ENCODE measurements at regions not wholly inside any gene's neighbourhood (a gene's known extent, or its start where the extent isn't known, plus 50 kb on each side); places are given as distances from the start of the nearest gene placed in this dataset.
"Not testable (repeated sequence)": the region's sequence is repeated elsewhere in the genome, so short reads cannot be mapped to it uniquely, and the experiment has no call there.

DNA sequence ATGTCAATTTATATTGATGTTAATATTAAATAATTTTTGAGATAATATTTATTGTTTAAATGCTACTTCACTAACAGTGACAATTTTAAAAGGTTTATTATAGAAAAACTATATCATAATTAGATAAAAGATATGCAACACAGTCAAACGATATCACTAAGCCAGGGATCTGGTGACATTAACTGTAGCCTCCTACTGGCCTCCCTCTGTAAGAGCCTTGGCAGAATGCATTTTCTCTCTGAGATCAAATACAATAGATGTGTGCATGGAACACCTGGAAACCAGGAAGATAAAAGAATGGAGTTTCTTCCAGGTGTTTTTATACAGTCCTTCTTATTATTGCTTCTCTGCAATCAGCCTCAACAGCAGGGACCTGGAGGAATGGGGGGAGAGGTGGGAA, 1762.1 kb downstream of the BRINP3 start:
- no peak overlapping the region for H3K9ac ChIP-seq (ENCODE audit: low read depth, low read length)
- no peaks in the 10 kb centered on the region for H3K27me3 ChIP-seq (ENCODE audit: control insufficient read depth, insufficient read depth, low read length)
- H3K4me1 ChIP-seq (ENCODE audit: control insufficient read depth, insufficient read depth, low read length): no peaks in the 10 kb centered on the region
- H3K9me3 ChIP-seq (replicated peaks; ENCODE audit: low read length): peaks cover 3% of the 10 kb centered on the region
- no peak overlapping the region for H3K4me2 ChIP-seq (ENCODE audit: low read length)
- no peaks in the 10 kb centered on the region for H3K36me3 ChIP-seq (ENCODE audit: insufficient read depth, low read length)
- no peak overlapping the region for H3K4me3 ChIP-seq (ENCODE audit: low read length)

- no peaks in the 10 kb centered on the region for H3K27me3 ChIP-seq (ENCODE audit: control insufficient read depth, insufficient read depth, low read length)
- H3K36me3 ChIP-seq (ENCODE audit: insufficient read depth, low read length): no peaks in the 10 kb centered on the region
- H3K9ac ChIP-seq (ENCODE audit: low read depth, low read length): no peak overlapping the region
- no peaks in the 10 kb centered on the region for H3K9me3 ChIP-seq (replicated peaks; ENCODE audit: low read length)
- H3K4me2 ChIP-seq (ENCODE audit: low read length): no peak overlapping the region
- H3K4me3 ChIP-seq (ENCODE audit: low read length): no peak overlapping the region
- no peaks in the 10 kb centered on the region for H3K4me1 ChIP-seq (ENCODE audit: control insufficient read depth, insufficient read depth, low read length)
These were observed 1757.9 kb downstream of the BRINP3 start for GRCh38 chr1:188719735-188720134.

DNA sequence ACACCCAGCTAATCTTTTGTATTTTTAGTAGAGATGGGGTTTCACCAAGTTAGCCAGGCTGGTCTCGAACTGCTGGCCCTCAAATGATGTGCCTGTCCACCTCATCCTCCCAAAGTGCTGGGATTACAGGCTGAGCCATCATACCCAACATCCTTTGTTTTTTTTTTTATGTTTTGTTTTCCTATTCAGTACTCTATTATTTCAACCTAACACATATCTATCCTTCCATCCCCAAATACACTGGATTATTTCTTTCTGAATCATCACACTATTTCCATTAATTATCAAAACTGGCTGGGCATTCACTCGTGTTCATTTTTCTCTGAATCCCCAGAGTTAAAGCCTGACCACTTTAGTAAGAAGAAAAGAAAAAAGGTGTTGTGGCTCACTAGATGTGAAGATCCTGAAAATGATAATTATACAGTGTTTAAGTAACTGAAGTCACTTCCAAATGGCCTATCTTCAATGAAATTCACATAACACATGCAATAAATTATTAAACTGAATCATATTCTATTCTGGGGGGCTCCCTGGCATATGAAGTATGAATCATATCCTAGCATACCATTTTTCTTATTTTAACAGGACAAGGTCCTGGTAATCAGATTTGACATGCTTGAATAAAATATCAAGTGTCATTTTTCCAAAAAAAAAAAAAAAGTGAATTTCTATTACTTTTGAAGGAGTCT, 1754.2 kb downstream of the BRINP3 start:
- no peak overlapping the region for H3K4me2 ChIP-seq (ENCODE audit: low read length)
- H3K9ac ChIP-seq (ENCODE audit: low read depth, low read length): no peak overlapping the region
- H3K9me3 ChIP-seq (replicated peaks; ENCODE audit: low read length): no peaks in the 10 kb centered on the region
- no peak overlapping the region for H3K4me3 ChIP-seq (ENCODE audit: low read length)
- H3K27me3 ChIP-seq (ENCODE audit: control insufficient read depth, insufficient read depth, low read length): no peaks in the 10 kb centered on the region
- no peaks in the 10 kb centered on the region for H3K4me1 ChIP-seq (ENCODE audit: control insufficient read depth, insufficient read depth, low read length)
- no peaks in the 10 kb centered on the region for H3K36me3 ChIP-seq (ENCODE audit: insufficient read depth, low read length)

DNA sequence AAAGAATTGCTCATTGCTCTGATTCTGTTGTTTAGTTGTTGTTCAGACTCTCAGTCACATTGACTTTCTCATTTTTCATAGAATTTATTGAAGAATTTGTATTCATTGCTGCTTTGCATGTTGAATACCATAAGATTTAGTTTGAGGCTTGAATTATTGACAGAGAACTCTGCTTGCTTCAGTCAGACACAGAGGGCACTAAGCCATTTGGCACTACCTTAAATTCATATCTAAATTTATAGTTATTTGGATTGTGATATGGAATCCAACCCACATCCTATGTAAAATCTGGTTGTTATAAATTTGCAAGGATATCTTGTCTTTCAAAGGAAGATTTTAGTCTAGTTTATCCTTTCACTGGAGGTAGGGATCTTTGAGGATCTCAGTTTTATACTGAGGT, 1748.6 kb downstream of the BRINP3 start:
- no peaks in the 10 kb centered on the region for H3K27me3 ChIP-seq (ENCODE audit: control insufficient read depth, insufficient read depth, low read length)

DNA sequence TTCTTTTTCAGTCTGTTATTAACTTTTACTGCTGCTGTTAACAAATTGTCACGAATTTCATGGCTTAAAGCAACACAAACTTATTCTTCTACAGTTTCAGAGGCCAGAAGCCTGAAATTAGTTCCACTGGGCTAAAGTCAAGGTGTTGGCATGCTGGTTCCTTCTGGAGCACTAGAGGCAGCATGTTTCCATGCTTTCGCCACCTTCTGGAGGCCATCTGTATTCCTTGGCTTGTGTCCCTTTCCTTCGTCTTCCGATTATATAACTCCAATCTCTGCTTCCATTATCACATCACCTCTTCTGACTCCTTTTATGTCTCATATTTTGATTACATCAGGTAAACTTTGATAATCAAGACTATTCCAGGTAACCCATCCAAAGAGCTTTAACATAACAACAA, 1742.1 kb downstream of the BRINP3 start:
- H3K4me1 ChIP-seq (ENCODE audit: control insufficient read depth, insufficient read depth, low read length): no peaks in the 10 kb centered on the region
- H3K27me3 ChIP-seq (ENCODE audit: control insufficient read depth, insufficient read depth, low read length): no peaks in the 10 kb centered on the region
- no peaks in the 10 kb centered on the region for H3K36me3 ChIP-seq (ENCODE audit: insufficient read depth, low read length)
- H3K9me3 ChIP-seq (replicated peaks; ENCODE audit: low read length): no peaks in the 10 kb centered on the region
- no peak overlapping the region for H3K9ac ChIP-seq (ENCODE audit: low read depth, low read length)
- H3K4me2 ChIP-seq (ENCODE audit: low read length): no peak overlapping the region
- no peak overlapping the region for H3K4me3 ChIP-seq (ENCODE audit: low read length)

More for the DNA sequence above, 1748.6 kb downstream of the BRINP3 start:
- H3K9ac ChIP-seq (ENCODE audit: low read depth, low read length): no peak overlapping the region
- H3K4me2 ChIP-seq (ENCODE audit: low read length): no peak overlapping the region
- H3K4me1 ChIP-seq (ENCODE audit: control insufficient read depth, insufficient read depth, low read length): no peaks in the 10 kb centered on the region
- no peaks in the 10 kb centered on the region for H3K9me3 ChIP-seq (replicated peaks; ENCODE audit: low read length)
- no peaks in the 10 kb centered on the region for H3K36me3 ChIP-seq (ENCODE audit: insufficient read depth, low read length)
- H3K4me3 ChIP-seq (ENCODE audit: low read length): no peak overlapping the region

GRCh38 chr1:188749275-188749674, 1728.4 kb downstream of the BRINP3 start:
- H3K4me2 ChIP-seq (ENCODE audit: low read length); H3K9ac ChIP-seq (ENCODE audit: low read depth, low read length); H3K27me3 ChIP-seq (ENCODE audit: control insufficient read depth, insufficient read depth, low read length); H3K9me3 ChIP-seq (replicated peaks; ENCODE audit: low read length); H3K36me3 ChIP-seq (ENCODE audit: insufficient read depth, low read length); H3K4me3 ChIP-seq (ENCODE audit: low read length); H3K4me1 ChIP-seq (ENCODE audit: control insufficient read depth, insufficient read depth, low read length): not testable (repeated sequence)

GRCh38 chr1:188752027-188752426, 1725.6 kb downstream of the BRINP3 start:
- not testable (repeated sequence) for H3K9me3 ChIP-seq (replicated peaks; ENCODE audit: low read length); H3K4me1 ChIP-seq (ENCODE audit: control insufficient read depth, insufficient read depth, low read length); H3K27me3 ChIP-seq (ENCODE audit: control insufficient read depth, insufficient read depth, low read length); H3K4me3 ChIP-seq (ENCODE audit: low read length); H3K4me2 ChIP-seq (ENCODE audit: low read length); H3K9ac ChIP-seq (ENCODE audit: low read depth, low read length); H3K36me3 ChIP-seq (ENCODE audit: insufficient read depth, low read length)

GRCh38 chr1:188757747-188758146, 1719.9 kb downstream of the BRINP3 start:
- not testable (repeated sequence) for H3K4me3 ChIP-seq (ENCODE audit: low read length); H3K36me3 ChIP-seq (ENCODE audit: insufficient read depth, low read length); H3K4me2 ChIP-seq (ENCODE audit: low read length); H3K4me1 ChIP-seq (ENCODE audit: control insufficient read depth, insufficient read depth, low read length); H3K9me3 ChIP-seq (replicated peaks; ENCODE audit: low read length); H3K27me3 ChIP-seq (ENCODE audit: control insufficient read depth, insufficient read depth, low read length); H3K9ac ChIP-seq (ENCODE audit: low read depth, low read length)

DNA sequence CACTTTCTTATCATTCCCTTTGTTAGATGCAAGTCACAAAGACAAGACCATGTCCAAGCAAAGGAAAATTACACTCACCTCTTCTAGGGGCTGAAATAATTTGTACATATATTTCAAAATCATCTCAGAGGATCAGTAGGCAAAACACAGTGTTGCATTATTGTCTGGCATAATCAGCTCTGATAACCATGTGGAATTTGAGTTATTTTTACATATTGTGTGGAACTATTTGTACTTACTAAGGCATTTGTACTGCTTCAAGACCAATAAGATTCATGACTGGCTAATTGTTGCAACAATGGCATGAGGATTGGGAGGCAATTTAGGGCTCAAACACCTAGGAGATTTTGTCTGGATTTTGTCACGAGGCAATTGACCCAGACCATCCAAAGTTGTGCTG, 1716.4 kb downstream of the BRINP3 start:
- no peaks in the 10 kb centered on the region for H3K4me1 ChIP-seq (ENCODE audit: control insufficient read depth, insufficient read depth, low read length)
- peaks cover 3% of the 10 kb centered on the region for H3K9me3 ChIP-seq (replicated peaks; ENCODE audit: low read length)
- H3K9ac ChIP-seq (ENCODE audit: low read depth, low read length): no peak overlapping the region
- no peak overlapping the region for H3K4me3 ChIP-seq (ENCODE audit: low read length)
- H3K4me2 ChIP-seq (ENCODE audit: low read length): no peak overlapping the region
- H3K36me3 ChIP-seq (ENCODE audit: insufficient read depth, low read length): no peaks in the 10 kb centered on the region
- no peaks in the 10 kb centered on the region for H3K27me3 ChIP-seq (ENCODE audit: control insufficient read depth, insufficient read depth, low read length)

DNA sequence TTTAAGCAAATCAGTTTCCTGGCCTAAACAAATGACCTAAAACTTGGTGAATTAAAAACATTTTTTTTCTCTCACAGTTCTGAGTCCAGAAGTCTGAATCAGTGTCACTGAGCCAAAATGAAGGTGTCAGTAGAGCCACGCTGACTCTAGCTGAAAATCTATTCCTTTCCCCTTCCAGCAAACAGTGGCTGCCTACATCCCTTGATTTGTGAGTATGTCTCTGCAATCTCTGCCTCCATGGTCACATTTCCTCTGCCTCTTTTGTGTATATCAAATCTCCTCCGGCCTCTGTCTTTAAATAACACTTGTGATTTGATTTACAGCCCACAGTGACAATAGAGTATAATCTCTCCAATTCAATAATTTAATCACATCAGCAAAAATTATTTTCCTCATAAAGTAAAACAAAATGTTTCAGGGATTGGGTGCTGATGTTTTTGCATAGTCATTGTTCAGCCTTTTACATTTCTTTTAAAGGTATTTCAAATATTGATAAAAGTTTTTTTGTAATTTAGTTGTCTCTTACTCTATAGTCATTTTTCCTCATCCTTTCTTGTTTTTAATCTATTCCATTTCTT, 1715.4 kb downstream of the BRINP3 start:
- H3K27me3 ChIP-seq (ENCODE audit: control insufficient read depth, insufficient read depth, low read length): no peaks in the 10 kb centered on the region
- no peak overlapping the region for H3K4me3 ChIP-seq (ENCODE audit: low read length)
- no peak overlapping the region for H3K9ac ChIP-seq (ENCODE audit: low read depth, low read length)
- H3K4me1 ChIP-seq (ENCODE audit: control insufficient read depth, insufficient read depth, low read length): no peaks in the 10 kb centered on the region
- H3K9me3 ChIP-seq (replicated peaks; ENCODE audit: low read length): peaks cover 3% of the 10 kb centered on the region
- H3K4me2 ChIP-seq (ENCODE audit: low read length): no peak overlapping the region
- H3K36me3 ChIP-seq (ENCODE audit: insufficient read depth, low read length): no peaks in the 10 kb centered on the region

DNA sequence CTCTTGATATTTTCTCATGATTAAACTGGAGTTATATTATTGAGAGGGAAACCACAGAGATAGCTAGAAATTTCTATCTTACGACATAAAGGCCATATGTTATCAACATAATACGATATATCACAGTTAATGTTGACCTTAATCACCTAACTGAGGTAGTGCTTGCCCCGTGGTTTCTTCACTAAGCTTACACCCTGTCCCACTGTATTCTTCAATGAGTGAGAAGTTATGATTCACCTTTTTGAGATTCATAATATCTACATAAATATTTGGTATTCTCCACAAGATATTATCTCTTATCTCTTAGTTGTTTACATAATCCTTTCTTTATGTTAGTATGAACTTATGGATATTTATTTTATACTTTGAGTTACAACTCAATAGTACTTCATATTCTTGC, 1714.1 kb downstream of the BRINP3 start:
- no peak overlapping the region for H3K4me2 ChIP-seq (ENCODE audit: low read length)
- H3K4me3 ChIP-seq (ENCODE audit: low read length): no peak overlapping the region
- H3K9ac ChIP-seq (ENCODE audit: low read depth, low read length): no peak overlapping the region
- peaks cover 3% of the 10 kb centered on the region for H3K9me3 ChIP-seq (replicated peaks; ENCODE audit: low read length)
- no peaks in the 10 kb centered on the region for H3K27me3 ChIP-seq (ENCODE audit: control insufficient read depth, insufficient read depth, low read length)
- H3K4me1 ChIP-seq (ENCODE audit: control insufficient read depth, insufficient read depth, low read length): no peaks in the 10 kb centered on the region
- H3K36me3 ChIP-seq (ENCODE audit: insufficient read depth, low read length): no peaks in the 10 kb centered on the region

GRCh38 chr1:188769181-188769580, 1708.5 kb downstream of the BRINP3 start:
- H3K4me1 ChIP-seq (ENCODE audit: control insufficient read depth, insufficient read depth, low read length): no peaks in the 10 kb centered on the region
- no peaks in the 10 kb centered on the region for H3K36me3 ChIP-seq (ENCODE audit: insufficient read depth, low read length)
- no peak overlapping the region for H3K9ac ChIP-seq (ENCODE audit: low read depth, low read length)
- no peak overlapping the region for H3K4me3 ChIP-seq (ENCODE audit: low read length)
- H3K27me3 ChIP-seq (ENCODE audit: control insufficient read depth, insufficient read depth, low read length): no peaks in the 10 kb centered on the region
- H3K9me3 ChIP-seq (replicated peaks; ENCODE audit: low read length): no peaks in the 10 kb centered on the region
- no peak overlapping the region for H3K4me2 ChIP-seq (ENCODE audit: low read length)
